Hematopoietic multipotent progenitor cell treated with erythropoietin and hydrocortisone succinate and interleukin-3 and kit ligand, for 15 days (in vitro differentiated cells): ENCODE measurements at regions not wholly inside any gene's neighbourhood (a gene's known extent, or its start where the extent isn't known, plus 50 kb on each side); places are given as distances from the start of the nearest gene placed in this dataset.

Experiments used
- DNase-seq: peaks from one replicate; pipeline ENCODE4 v3.0.0-alpha.2; 2015; ENCODE audit warnings: low spot score

DNA sequence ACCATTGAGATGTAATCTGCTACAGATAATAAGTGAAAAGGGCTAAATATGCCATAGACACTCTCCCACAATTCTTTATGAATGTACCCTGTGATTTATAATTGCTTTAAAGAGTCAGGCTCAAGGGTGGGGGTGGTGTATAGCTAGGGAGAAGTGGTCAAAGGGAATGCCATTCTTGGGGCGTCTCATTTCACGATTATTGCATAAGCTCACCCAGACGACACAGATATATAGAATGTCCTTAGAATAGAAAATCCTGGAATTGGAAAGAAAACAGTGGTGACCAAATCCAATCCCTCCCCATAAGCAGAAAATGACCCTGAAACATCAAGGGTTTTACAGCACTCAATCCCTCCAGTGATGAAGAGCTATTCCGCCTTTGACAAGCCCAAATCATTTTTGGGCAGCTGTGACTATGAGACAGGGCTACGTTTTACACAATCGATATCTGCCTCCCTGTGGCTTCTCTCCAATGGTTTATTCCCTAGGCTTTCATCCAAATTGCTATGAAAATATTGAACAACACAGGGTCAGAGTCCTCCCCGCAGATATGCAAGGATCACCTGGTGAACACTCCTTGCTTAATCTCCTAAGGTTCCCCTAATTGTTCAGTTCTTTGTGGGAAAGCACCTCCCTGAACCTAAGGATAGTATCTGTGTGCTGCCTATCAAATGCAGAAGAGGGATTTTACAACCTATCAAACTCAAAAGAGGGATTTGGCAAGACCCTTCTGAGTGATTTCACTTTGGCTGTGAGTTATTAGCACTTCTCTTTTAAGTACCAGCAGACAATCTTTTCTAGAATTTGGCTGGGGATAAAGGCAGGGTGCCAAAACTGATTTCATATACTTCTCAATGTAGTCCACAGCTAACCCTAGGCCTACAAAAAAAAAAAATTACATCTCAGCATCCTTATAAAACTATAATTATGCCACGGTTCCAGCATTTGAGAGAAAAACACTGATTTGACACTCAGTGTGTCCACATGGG, 144.9 kb upstream of the CDH6 start:
- DNase-seq: no peak

DNA sequence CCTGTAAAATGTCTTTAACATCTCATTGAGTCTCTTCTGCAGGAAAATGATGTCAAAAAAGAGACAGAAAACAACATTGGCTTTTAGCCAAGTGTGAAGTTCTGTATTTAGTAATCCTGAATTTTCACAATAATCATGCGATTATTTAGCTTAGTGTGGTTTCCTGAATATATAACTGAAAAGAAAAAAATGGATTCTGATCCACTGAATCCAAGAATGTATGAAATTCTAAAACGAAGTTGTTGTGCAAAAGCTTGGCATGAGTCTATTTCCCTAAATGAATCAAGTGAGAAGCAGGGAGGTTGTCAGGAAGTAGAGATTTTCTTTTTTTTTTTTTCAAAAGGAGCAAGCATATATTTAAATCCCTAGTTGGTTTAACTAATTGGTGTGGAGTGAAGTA, 145.9 kb upstream of the CDH6 start:
- DNase-seq: no peak

DNA sequence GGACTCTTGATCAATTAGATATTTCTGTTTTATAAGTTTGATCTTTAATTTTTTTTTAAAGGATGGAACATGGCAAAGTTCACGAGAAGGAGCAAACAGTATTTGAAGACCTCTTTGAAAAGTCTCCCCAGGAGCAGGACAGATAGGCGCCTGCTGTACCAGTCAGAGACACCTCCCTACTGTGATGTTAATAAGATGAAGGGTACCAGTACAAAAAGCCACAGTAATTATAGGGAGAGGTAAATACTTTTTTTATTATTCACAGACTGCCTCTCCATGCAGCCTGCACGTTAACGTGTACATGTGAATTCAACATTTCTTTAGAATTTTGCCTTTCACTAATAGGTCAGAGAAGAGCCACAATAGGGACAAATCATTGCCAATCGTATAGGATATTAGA, 146.5 kb upstream of the CDH6 start:
- DNase-seq: no peak

DNA sequence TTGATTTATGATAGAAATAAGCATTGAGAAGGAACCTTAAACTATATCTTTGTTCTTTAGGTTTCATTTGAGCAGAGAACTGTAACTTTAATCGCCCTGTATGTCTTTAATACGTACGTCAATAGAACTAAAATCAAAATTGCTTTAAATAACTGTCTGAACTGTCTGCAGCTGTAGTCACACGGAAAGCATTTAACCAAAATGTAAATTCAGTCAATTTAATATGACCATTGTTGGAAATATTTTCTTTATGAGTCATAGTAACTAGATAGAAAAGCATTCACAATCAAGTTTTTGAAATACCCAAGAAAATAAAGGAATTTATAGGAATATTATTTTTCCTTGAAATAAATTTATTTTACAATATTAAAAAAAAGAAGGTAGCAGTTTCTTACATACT, 157.1 kb upstream of the CDH6 start:
- no peak for DNase-seq

DNA sequence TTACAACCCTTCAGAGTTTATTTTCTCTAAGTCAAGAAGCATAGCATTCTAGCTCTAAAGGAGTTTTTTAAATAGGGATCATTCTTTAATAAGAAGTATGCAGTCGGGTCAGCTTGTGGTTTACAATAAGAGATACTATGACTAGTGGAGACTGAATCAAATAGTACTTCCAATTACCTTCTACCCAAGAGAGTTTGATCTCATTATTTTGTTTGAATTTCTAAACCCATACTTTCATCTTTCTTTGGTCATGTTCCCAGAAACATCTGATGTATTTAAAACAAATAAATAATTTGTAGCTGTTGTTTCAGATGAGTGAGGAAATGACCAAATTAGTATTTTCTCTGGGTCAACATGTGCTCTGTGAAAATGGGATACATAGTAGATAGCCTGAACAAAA, 160.2 kb upstream of the CDH6 start:
- no peak for DNase-seq

DNA sequence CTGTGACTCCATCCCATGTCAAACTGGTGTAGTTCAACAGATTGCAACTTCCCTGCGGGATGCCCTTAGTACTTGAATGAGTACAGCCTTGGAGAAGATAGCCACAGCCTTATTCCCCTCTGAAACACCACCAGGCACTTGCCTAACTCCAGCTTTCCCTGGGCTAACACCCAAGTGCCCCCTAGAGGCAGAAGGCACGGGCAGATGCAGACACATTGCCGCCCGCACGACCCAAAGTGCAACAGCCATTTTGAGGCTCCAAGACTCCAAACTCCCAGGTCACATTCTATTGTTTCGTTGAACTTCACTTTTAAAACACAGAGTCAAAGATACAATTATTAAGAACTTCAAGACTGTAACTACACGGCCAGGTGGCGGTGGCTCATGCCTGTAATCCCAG, 163.6 kb upstream of the CDH6 start:
- DNase-seq: no peak

DNA sequence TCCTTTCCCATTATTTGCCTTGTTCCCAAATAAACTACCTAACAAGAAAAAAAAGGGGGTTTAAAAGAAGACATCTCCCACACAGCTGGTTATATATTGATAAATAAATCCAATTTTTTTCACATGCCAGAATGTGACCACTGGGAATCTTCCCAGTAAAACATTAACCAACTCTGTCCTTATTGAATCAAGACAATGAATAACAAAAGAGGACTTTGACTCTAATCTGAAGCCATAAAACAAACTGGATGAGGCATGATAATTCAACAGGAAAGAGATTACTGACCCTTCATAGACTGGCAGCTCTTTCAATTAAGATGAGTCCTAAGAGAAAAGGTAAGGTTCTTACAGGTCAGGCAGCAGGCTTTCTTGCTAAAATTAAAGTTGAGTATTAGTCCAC, 165.8 kb upstream of the CDH6 start:
- no peak for DNase-seq

DNA sequence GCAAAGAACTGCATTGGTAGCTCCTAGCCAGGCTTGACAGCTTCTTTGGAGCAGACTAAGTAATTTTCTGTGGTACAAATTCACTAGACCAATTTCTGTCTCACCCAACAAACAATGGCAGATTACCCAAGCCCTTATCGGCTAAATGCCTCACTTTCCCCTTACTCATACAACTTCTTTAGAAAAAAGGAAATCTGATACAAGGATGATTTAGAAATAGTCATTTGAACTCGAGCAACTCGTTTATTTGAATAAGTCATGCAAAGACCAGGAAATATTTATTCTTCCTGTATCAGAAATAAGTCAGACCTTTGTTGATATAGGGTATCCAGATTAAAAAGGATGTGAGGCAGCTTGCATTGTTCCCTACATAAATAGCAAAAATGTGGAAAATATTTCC, 170.4 kb upstream of the CDH6 start:
- DNase-seq: no peak

DNA sequence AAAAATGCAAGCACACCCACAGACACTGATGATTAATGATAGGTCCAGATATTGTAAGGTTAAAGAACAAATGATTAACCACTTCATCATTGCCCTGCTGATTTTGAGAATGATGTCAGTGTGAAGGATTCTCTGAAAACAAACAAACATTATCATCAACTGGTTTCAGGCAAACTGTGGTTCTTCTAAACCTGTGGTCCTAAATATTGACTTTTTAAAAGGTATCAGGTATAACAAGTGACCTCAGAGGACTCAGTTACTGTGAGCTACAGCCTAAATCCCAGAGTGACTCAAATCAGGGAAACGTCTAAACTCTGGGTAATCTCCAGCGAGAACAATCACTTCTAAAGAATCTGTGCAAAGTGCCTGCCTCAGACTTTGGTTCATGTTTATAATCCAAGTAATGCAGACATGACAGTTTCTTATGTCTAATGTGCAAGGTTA, 172.3 kb upstream of the CDH6 start:
- no peak for DNase-seq

DNA sequence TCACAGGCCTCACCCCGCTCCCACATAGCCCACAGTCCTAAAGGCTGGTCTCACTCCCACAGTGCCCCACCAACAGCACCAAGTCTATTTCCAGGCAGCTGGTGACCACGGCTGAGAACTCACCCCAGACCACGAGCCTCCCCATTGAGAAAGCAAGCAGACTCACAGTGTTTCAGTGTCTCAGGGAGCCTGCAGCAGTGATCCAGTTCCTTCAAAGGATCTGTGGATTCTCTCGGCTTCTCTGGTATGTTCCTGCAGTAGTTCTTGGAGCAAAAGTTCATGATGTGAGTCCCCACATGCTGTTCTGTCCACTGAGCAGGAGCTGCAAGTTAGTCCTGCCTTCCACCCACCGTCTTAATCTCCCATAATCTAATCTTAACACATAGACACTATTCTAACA, 185.3 kb upstream of the CDH6 start:
- DNase-seq: no peak

DNA sequence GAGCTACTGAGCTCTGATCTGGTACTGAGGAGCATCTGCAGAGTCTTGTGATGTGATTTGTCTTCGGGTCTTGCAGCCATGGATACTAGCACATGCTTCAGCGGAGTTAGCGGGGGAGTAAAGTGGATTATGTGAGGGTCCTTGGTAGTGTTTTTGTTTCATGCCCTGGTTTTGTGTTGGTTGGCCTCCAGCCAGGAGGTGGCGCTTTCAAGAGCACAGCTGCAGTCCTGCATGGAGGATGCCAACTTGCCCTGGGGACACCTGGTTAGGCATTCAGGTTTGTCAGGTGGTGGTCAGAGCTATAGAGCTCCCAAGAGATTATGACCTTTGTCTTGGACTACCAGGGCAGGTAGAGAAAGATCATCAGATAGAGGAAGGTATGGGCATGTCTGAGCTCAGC, 185.8 kb upstream of the CDH6 start:
- no peak for DNase-seq

DNA sequence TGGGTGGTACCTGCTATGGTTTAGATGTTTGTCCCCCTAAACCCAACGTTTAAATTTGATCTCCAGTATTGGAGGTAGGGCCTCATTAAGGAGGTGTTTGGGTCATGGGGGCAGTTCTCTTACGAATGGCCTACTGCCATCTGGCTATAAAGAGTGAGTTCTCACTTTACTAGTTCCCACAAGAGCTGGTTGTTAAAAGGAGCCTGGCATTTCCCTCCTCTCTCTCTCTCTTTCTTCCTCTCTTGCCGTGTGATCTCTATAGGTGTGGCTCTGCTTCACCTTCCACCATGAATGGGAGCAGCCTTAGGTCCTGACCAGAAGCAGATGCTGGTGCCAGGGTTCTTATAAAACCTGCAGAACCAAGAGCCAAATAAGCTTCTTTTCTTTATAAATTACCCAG, 193.2 kb upstream of the CDH6 start:
- DNase-seq: no peak

DNA sequence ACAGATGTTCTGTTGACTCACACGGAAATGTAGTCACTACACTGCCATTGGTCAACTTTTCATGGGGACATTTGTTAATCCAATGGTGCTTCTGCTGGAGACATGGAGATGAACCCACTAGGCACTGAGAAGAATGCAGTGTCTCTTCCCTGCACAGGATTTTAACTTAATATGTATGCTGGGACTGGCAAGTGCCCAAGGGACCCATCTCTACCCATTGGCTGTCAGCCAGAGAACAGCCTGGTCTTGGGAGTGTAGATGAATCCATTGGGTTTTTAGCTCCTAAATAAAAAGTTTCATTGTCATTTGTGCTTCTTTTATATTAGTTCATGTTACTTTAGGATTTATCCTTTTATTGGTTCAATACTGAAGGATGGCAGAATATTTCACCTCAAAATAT, 195.8 kb upstream of the CDH6 start:
- DNase-seq: no peak

DNA sequence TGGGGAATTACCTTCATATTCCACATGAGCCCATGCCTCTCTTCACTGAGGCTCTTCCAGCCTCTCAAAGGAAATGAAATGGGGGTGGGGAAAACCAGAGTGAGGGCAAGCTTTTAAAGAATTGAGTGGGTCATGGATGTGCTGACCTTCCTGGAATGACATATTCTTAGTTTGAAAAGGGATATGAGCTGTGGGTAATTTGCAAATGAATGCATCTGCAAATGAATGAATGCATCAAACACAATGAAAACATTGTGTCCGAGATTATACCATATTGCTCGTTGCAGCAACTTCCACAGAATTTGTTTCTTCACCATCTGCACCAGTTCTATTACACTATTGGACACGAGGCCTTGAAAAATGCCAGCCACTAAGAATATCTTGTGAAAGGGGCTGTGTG, 198.6 kb upstream of the CDH6 start:
- DNase-seq: no peak

DNA sequence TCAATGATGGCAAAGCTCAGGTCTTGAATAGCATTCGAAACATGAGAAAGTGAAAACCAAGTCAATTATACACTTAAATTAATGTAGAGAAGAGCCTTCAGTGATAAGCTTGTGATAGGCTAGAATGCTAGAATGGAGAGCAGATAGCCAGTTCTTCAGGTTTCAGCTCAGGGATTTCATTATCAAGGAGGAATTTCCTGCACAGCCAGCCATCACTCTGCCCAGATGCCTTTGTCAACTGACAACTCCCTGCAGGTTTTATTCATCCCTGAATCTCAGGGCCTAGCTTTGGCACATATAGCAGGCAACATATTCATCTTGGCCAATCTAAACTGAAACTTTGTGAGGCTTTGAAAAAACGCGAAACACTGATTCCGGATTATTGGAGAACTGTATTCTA, 199.3 kb upstream of the CDH6 start:
- no peak for DNase-seq

DNA sequence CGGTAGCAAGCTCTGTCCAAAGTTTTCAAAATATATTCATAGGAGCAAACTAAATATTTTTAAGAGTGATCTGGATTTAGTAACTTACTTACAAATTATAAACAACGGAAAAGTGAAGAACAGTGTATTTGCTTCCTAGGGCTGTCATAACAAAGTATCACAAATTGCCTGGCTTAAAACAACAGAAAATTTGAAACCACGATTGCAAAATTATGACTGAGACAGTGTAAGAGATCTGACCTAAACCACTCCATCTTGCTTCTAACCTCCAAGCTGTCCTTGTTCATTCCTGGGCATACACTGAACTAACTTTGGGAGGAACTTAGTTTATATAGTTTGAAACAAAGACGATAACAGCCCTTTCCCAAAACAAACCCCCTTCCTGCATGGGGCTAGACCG, 202.0 kb upstream of the CDH6 start:
- no peak for DNase-seq

DNA sequence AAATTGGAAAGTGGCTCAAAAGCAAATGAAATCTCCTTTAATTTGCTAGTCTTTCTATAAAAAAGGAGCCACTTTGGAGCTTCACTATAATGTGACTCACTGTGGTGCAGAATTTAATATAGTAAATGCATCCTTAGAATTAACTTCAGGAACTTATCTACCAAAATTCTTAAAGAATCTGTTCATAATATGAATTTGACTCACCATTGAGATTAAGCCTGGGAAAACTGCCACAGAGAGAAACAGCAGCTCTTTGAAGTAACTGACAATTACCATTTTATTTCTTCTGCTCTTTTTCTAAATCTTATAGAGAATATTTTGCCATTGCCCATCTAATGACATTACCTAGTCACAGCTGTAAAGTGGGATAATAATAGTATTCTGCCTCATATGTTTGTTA, 211.9 kb upstream of the CDH6 start:
- DNase-seq: no peak

DNA sequence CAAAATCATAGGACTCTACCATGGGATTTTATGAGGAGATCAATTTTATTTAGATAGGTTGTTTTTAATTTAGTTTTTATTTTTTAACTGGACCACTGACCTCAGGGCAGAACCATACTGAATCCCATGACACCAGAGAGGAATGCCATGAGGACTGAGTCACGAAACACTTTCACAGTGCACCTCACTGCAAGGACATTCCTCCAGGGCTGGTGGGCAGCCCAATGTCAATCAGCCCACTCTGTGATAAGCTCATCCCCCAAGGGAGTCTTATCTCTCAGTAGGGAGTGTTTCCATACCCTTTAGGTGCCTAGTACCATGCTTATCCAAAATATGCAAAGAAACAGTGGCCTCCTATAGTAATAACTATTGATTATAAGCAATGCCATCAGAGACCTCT, 224.5 kb upstream of the CDH6 start:
- DNase-seq: no peak

DNA sequence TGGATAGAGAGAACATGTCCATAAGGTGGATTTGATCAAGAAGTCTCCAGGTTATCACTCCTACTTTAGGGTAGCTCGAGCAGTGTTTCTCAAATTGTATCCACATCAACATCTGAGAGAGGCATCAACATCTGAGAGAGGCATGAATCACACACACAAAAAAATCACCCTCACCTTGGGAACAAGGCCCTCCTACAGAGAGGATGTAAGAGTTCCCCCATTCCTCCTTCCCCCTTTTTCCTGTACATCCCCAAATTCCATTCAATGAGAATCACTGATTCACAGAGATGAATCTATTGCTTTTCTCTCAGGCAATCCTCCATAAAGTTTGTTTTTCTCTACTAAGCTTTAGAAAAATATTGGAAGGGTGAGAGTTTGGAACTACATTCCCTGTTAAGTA, 233.4 kb upstream of the CDH6 start:
- no peak for DNase-seq

DNA sequence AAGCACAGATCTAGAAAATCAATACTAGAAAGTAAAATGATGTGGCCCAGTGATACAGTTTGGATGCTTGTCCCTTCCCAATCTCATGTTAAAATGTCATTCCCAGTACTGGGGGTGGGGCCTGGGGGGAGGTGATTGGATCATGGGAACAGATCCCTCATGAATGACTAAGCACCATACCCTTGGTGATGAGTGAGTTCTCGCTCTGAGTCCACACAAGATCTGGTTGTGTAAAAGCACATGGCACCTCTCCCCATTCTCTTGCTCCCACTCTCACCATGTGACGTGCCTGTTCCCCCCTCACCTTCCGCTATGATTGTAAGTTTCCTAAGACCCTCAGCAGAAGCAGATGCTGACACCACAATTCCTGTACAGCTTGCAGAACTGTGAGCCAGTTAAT, 234.2 kb upstream of the CDH6 start:
- DNase-seq: no peak

DNA sequence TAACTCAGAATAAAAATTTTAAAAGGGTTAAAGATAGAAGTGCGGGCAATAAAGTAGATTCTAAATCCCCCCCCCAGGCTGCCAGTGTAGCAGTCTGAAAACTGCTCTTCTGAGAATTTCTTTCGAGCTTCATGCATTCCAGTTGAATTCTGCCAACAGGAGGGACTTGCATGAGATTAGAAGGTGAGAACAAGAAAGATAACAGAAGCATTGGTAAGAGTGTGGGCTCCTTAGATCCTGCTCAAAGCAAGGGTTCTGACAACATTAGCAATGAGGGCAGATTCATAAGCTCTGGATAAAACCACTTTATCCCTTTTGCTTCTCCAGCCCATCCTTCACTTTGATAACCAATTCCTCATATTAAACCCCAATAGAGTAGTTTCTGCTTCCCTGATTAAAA, 235.9 kb upstream of the CDH6 start:
- no peak for DNase-seq

DNA sequence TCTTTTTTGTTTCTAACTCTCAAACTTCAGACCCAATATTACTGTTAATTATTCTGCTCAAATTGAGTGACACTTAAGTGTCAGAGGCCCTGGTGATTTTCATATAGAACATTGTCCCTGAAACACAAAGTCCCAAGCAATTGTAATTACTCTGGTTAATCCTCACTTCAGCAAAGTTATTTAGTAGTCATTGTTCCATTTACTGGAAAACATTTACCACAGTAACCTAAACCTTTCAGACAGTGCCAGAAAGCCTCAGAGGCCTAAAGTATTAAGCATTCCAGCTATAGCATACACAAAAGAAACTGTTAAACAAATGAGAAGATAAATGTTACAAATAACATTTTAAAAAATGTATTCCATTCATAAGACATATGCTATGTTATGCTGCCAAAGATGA, 237.2 kb upstream of the CDH6 start:
- no peak for DNase-seq

DNA sequence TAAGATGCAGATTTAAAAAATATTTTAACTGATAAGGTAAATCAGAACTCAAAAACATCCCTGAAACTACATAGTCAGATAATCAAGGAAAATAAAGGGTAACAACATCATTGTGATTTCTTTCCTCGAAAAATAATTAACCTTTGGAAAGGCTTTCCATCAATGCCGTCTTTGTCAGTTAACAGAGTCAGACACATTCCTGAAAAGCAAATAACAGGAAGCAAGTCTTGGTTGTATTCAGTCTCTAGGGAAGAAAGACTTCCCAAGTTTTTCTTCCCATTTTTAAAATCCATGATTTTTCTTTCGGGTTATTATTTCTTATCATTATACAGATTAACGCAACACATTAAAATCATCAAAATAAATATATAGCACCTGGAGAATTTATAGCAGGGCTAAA, 256.4 kb upstream of the CDH6 start:
- DNase-seq: no peak

DNA sequence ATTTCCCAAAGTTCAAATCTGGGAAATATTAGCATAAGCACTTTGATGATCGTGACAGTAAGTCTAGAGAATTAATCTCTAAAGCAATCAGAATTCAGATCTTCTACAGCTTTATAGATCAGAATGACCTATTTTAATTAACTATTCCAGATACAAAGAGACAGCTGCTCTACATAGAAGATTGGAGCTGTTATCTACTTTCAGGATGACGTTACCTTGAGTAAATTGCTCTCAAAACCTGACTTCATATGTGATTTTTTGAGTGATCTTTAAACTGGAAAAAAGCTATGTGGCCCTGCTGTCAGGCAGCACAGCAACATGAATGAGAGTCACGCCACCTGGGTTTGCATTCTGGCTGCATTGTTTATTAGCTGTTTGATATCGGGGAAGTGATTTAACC, 259.9 kb upstream of the CDH6 start:
- no peak for DNase-seq
